GM12878 (cell line): ENCODE measurements at regions not wholly inside any gene's neighbourhood (a gene's known extent, or its start where the extent isn't known, plus 50 kb on each side); places are given as distances from the start of the nearest gene placed in this dataset.

Experiments
- ATAC-seq: fragments of 200-7000 bp; cut with Tn5 transposase; 3 replicates; pipeline ENCODE4 v1.9.1; 2020; ENCODE audit warnings: mild to moderate bottlenecking, moderate library complexity
- BruUV-seq: library from RNA; stranded (reverse); fragments of 400-500 nt; replicated peaks from 2 replicates; lab custom pipeline; 2021; lab: Mats Ljungman, UMichigan
- CTCF ChIA-PET: fragments of 300-600 bp; sonication (Branson Sonifier 250); formaldehyde crosslinking; extraction: SDS; loops from one replicate; lab custom pipeline; 2021; ENCODE audit warnings: inconsistent platforms; lab: Yijun Ruan, JAX
- POLR2A ChIA-PET: fragments of 350-600 bp; formaldehyde crosslinking; extraction: SDS; loops from one replicate; lab custom pipeline; 2021; ENCODE audit warnings: inconsistent platforms; lab: Charles Lee
- RAD21 ChIA-PET: fragments of 300-600 bp; sonication (Branson Sonifier 250); formaldehyde crosslinking; loops from one replicate; lab custom pipeline; 2023; ENCODE audit warnings: antibody characterized with exemption; ENCODE audit not compliant: unreplicated experiment; lab: Charles Lee
- SMC1A ChIA-PET: fragments of 300-600 bp; sonication (Branson Sonifier 250); formaldehyde crosslinking; loops from one replicate; lab custom pipeline; 2023; ENCODE audit not compliant: unreplicated experiment, uncharacterized antibody; lab: Charles Lee
- DNase-seq: peaks from one replicate; pipeline ENCODE4 v3.0.0-alpha.2; 2011; ENCODE audit warnings: low read depth, low spot score
- FAIRE-seq: peaks from 3 replicates; lab custom pipeline; 2011; peaks lifted over from hg19 to GRCh38; lab: Jason Lieb, UNC
- H2AFZ ChIP-seq: 2 replicates; pipeline ENCODE4 v1.6.0; 2011; ENCODE audit warnings: low read depth, low read length, control low read depth; ENCODE audit not compliant: control insufficient read depth
- H3K27ac ChIP-seq: 2 replicates; pipeline ENCODE4 v1.5.1; 2011; ENCODE audit warnings: control low read depth; ENCODE audit not compliant: control insufficient read depth, insufficient read depth
- H3K27me3 ChIP-seq, 2 experiments: replicated peaks in 1 of 2; 2 replicates each; pipeline versions ENCODE4 v1.6.0 to v1.6.1; 2011; ENCODE audit warnings: low read length in 1 of 2; ENCODE audit not compliant: control insufficient read depth in 2 of 2, insufficient read depth in 2 of 2
- H3K36me3 ChIP-seq, 2 experiments: 2 replicates each; pipeline ENCODE4 v1.5.1; 2011; ENCODE audit warnings: low read length in 1 of 2; ENCODE audit not compliant: control insufficient read depth in 2 of 2, insufficient read depth in 2 of 2
- H3K4me1 ChIP-seq: 2 replicates; pipeline ENCODE4 v1.6.1; 2011; ENCODE audit warnings: mild to moderate bottlenecking, low read length, moderate library complexity, mixed read lengths; ENCODE audit not compliant: control insufficient read depth, insufficient read depth
- H3K4me2 ChIP-seq: 2 replicates; pipeline ENCODE4 v1.6.0; 2011; ENCODE audit warnings: control low read depth; ENCODE audit not compliant: control insufficient read depth, insufficient read depth
- H3K4me3 ChIP-seq: fragments of 200-600 bp; sonication (generic); 2 replicates; pipeline ENCODE4 v1.5.1; 2016
- H3K79me2 ChIP-seq: 2 replicates; pipeline ENCODE4 v1.6.0; 2011; ENCODE audit warnings: low read length; ENCODE audit not compliant: control insufficient read depth, insufficient read depth
- H3K9ac ChIP-seq: 2 replicates; pipeline ENCODE4 v1.8.0; 2011; ENCODE audit warnings: low read length, control low read depth, mixed read lengths; ENCODE audit not compliant: control insufficient read depth, insufficient read depth
- H3K9me3 ChIP-seq: replicated peaks from 3 replicates; pipeline ENCODE4 v1.5.1; 2011; ENCODE audit warnings: mild to moderate bottlenecking, low read length; ENCODE audit not compliant: control insufficient read depth, insufficient read depth
- H4K20me1 ChIP-seq: 2 replicates; pipeline ENCODE4 v1.6.0; 2011; ENCODE audit not compliant: control insufficient read depth, insufficient read depth
- ATF7 ChIP-seq: fragments of 450-650 bp; IDR thresholded peaks from 2 replicates; pipeline ENCODE4 v1.6.1; 2016; ENCODE audit warnings: low read depth, mild to moderate bottlenecking
- BCL11A ChIP-seq: IDR thresholded peaks from 2 replicates; pipeline ENCODE4 v1.6.1; 2011; ENCODE audit warnings: low read depth, low read length
- CHD1 ChIP-seq: IDR thresholded peaks from 2 replicates; pipeline ENCODE4 v1.6.1; 2012; ENCODE audit warnings: low read depth, low read length, improper control_type of control experiment
- IKZF2 ChIP-seq, 2 experiments: fragments of 450-650 bp; IDR thresholded peaks; 2 replicates each; pipeline ENCODE4 v1.6.1; 2017; ENCODE audit warnings: mild to moderate bottlenecking in 2 of 2, moderate library complexity in 2 of 2
- NFXL1 ChIP-seq: fragments of 450-650 bp; IDR thresholded peaks from 2 replicates; pipeline ENCODE4 v1.6.1; 2017; ENCODE audit warnings: antibody characterized with exemption, mild to moderate bottlenecking, borderline replicate concordance
- RAD51 ChIP-seq: fragments of 450-650 bp; IDR thresholded peaks from 2 replicates; pipeline ENCODE4 v1.6.1; 2016; ENCODE audit warnings: moderate library complexity, mild to moderate bottlenecking, inconsistent platforms
- SPI1 ChIP-seq: IDR thresholded peaks from 2 replicates; pipeline ENCODE4 v1.6.1; 2011; ENCODE audit warnings: low read depth, mild to moderate bottlenecking, low read length, moderate library complexity, borderline replicate concordance; ENCODE audit not compliant: insufficient read depth
- TARDBP ChIP-seq: IDR thresholded peaks from 2 replicates; pipeline ENCODE4 v1.6.1; 2016; ENCODE audit warnings: borderline replicate concordance
- WGBS: methylation state at CpG from one replicate; pipeline ENCODE4 v1.1.6; 2016; ENCODE audit warnings: low lambda C conversion rate; ENCODE audit not compliant: insufficient replicate concordance, insufficient coverage; ENCODE audit errors: missing lambda C conversion rate; 5-methylcytosine and 5-hydroxymethylcytosine counted together
- in situ Hi-C: fragments of 300-500 bp; cut with MboI; formaldehyde crosslinking; loops from 9 replicates; pipeline ENCODE4 v1.14.3; 2018; ENCODE audit warnings: mixed read lengths
- intact Hi-C: fragments of 100-400 bp; cut with micrococcal nuclease; formaldehyde crosslinking; loops from one replicate; pipeline ENCODE4 v1.14.2; 2022; ENCODE audit not compliant: unreplicated experiment
- TF ChIP-seq, protein P1 (sequence below): IDR thresholded peaks from 2 replicates; pipeline ENCODE4 v1.6.1; 2012; ENCODE audit warnings: low read depth, low read length, improper control_type of control experiment
- TF ChIP-seq, protein P2 (sequence below): fragments of 450-650 bp; IDR thresholded peaks from 2 replicates; pipeline ENCODE4 v1.6.1; 2018; ENCODE audit warnings: borderline replicate concordance, mild to moderate bottlenecking; ENCODE audit not compliant: partially characterized antibody
- TF ChIP-seq, protein P3 (sequence below): fragments of 450-650 bp; IDR thresholded peaks from 2 replicates; pipeline ENCODE4 v1.6.1; 2017; ENCODE audit warnings: mild to moderate bottlenecking, moderate library complexity
- TF ChIP-seq, protein P4 (sequence below): fragments of 450-650 bp; IDR thresholded peaks from 2 replicates; pipeline ENCODE4 v1.6.1; 2017; ENCODE audit warnings: mild to moderate bottlenecking, moderate library complexity

DNA sequence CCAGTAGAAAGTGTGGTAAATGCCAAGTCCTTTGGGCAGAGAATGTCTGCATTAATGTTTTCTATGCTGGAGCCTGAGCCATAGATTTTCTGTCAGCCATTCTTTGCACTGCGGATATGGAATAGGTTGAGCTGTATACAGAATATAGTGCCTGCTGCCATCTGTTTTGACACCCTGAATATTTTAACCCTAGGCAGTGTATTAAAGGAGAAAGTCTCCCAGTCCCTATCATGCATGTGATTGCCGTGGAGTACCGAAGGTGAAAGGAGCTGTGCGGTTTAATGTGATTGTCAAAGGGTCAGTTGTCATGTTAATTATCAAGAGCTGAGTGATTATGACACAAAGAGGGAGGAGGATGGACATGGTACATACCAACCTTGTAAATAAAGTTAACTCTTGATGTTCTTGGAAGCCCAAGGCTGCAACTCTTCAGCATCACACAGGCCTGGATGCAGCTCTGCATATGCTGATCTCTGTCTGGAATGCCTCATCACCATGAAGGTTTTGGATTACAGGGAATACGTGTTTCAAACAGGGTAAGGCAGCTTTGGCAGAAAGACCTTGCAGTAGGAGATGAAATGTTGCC lies 247.1 kb upstream of the ELAVL2 start:
- Histone ChIP-seq H3K9me3 (no peaks in the 10 kb centered on the region), H3K36me3 (no peaks in the 10 kb centered on the region), H3K4me2 (no peak overlapping the region), H3K79me2 (no peaks in the 10 kb centered on the region), H3K4me1 (no peaks in the 10 kb centered on the region), H3K4me3 (no peak overlapping the region), H2AFZ (no peak overlapping the region), H3K27ac (no peak overlapping the region), H3K27me3 (no peaks in the 10 kb centered on the region), H4K20me1 (no peaks in the 10 kb centered on the region), H3K9ac (no peak overlapping the region)
- no peak for ATAC-seq
- TF ChIP-seq RAD51 (no peak), IKZF2 (IDR thresholded peaks at IDR 0.05) (no peak), BCL11A (no peak), CHD1 (no peak), NFXL1 (no peak), SPI1 (no peak), TARDBP (no peak), ATF7 (no peak)
- TF ChIP-seq, protein P1, sequence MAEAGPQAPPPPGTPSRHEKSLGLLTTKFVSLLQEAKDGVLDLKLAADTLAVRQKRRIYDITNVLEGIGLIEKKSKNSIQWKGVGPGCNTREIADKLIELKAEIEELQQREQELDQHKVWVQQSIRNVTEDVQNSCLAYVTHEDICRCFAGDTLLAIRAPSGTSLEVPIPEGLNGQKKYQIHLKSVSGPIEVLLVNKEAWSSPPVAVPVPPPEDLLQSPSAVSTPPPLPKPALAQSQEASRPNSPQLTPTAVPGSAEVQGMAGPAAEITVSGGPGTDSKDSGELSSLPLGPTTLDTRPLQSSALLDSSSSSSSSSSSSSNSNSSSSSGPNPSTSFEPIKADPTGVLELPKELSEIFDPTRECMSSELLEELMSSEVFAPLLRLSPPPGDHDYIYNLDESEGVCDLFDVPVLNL, result no peak
- TF ChIP-seq, protein P2, sequence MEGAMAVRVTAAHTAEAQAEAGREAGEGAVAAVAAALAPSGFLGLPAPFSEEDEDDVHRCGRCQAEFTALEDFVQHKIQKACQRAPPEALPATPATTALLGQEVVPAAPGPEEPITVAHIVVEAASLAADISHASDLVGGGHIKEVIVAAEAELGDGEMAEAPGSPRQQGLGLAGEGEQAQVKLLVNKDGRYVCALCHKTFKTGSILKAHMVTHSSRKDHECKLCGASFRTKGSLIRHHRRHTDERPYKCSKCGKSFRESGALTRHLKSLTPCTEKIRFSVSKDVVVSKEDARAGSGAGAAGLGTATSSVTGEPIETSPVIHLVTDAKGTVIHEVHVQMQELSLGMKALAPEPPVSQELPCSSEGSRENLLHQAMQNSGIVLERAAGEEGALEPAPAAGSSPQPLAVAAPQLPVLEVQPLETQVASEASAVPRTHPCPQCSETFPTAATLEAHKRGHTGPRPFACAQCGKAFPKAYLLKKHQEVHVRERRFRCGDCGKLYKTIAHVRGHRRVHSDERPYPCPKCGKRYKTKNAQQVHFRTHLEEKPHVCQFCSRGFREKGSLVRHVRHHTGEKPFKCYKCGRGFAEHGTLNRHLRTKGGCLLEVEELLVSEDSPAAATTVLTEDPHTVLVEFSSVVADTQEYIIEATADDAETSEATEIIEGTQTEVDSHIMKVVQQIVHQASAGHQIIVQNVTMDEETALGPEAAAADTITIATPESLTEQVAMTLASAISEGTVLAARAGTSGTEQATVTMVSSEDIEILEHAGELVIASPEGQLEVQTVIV, result no peak
- TF ChIP-seq, protein P3, sequence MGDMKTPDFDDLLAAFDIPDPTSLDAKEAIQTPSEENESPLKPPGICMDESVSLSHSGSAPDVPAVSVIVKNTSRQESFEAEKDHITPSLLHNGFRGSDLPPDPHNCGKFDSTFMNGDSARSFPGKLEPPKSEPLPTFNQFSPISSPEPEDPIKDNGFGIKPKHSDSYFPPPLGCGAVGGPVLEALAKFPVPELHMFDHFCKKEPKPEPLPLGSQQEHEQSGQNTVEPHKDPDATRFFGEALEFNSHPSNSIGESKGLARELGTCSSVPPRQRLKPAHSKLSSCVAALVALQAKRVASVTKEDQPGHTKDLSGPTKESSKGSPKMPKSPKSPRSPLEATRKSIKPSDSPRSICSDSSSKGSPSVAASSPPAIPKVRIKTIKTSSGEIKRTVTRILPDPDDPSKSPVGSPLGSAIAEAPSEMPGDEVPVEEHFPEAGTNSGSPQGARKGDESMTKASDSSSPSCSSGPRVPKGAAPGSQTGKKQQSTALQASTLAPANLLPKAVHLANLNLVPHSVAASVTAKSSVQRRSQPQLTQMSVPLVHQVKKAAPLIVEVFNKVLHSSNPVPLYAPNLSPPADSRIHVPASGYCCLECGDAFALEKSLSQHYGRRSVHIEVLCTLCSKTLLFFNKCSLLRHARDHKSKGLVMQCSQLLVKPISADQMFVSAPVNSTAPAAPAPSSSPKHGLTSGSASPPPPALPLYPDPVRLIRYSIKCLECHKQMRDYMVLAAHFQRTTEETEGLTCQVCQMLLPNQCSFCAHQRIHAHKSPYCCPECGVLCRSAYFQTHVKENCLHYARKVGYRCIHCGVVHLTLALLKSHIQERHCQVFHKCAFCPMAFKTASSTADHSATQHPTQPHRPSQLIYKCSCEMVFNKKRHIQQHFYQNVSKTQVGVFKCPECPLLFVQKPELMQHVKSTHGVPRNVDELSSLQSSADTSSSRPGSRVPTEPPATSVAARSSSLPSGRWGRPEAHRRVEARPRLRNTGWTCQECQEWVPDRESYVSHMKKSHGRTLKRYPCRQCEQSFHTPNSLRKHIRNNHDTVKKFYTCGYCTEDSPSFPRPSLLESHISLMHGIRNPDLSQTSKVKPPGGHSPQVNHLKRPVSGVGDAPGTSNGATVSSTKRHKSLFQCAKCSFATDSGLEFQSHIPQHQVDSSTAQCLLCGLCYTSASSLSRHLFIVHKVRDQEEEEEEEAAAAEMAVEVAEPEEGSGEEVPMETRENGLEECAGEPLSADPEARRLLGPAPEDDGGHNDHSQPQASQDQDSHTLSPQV, result no peak
- TF ChIP-seq, protein P4, sequence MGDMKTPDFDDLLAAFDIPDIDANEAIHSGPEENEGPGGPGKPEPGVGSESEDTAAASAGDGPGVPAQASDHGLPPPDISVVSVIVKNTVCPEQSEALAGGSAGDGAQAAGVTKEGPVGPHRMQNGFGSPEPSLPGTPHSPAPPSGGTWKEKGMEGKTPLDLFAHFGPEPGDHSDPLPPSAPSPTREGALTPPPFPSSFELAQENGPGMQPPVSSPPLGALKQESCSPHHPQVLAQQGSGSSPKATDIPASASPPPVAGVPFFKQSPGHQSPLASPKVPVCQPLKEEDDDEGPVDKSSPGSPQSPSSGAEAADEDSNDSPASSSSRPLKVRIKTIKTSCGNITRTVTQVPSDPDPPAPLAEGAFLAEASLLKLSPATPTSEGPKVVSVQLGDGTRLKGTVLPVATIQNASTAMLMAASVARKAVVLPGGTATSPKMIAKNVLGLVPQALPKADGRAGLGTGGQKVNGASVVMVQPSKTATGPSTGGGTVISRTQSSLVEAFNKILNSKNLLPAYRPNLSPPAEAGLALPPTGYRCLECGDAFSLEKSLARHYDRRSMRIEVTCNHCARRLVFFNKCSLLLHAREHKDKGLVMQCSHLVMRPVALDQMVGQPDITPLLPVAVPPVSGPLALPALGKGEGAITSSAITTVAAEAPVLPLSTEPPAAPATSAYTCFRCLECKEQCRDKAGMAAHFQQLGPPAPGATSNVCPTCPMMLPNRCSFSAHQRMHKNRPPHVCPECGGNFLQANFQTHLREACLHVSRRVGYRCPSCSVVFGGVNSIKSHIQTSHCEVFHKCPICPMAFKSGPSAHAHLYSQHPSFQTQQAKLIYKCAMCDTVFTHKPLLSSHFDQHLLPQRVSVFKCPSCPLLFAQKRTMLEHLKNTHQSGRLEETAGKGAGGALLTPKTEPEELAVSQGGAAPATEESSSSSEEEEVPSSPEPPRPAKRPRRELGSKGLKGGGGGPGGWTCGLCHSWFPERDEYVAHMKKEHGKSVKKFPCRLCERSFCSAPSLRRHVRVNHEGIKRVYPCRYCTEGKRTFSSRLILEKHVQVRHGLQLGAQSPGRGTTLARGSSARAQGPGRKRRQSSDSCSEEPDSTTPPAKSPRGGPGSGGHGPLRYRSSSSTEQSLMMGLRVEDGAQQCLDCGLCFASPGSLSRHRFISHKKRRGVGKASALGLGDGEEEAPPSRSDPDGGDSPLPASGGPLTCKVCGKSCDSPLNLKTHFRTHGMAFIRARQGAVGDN, result no peak
- DNase-seq, result no peak
- intact Hi-C loops (no loop called here), in situ Hi-C loops (no loop called here)
- no TSS peak for BruUV-seq
- WGBS, result 47% methylated on average over 5 of the region's 5 CpGs
- CTCF ChIA-PET, result no interaction called here
- no peak for FAIRE-seq
- RAD21 ChIA-PET, result no interaction called here
- POLR2A ChIA-PET, result no interaction called here
- SMC1A ChIA-PET, result interaction anchor here (0.7 kb wide), 1 partner anchor 11 kb away, joined by 3 read pairs; no protein-coding TSS in a partner anchor
